HL-60 (cell line): ENCODE measurements at regions not wholly inside any gene's neighbourhood (a gene's known extent, or its start where the extent isn't known, plus 50 kb on each side); places are given as distances from the start of the nearest gene placed in this dataset.

Experiments used
- DNase-seq, 2 experiments: peaks; one replicate each; pipeline ENCODE4 v3.0.0-alpha.2; 2010 to 2020; ENCODE audit warnings: low read depth in 1 of 2, low spot score in 1 of 2
- H3K27ac ChIP-seq: fragments of 250-450 bp; sonication (Bioruptor Pico); replicated peaks from 2 replicates; pipeline ENCODE4 v1.5.1; 2020; ENCODE audit warnings: mild to moderate bottlenecking, moderate library complexity
- H3K27me3 ChIP-seq: fragments of 250-450 bp; sonication (Bioruptor Pico); 2 replicates; pipeline ENCODE4 v1.5.1; 2021; ENCODE audit warnings: mild to moderate bottlenecking, moderate library complexity; ENCODE audit not compliant: insufficient read depth, poor library complexity, severe bottlenecking
- H3K4me3 ChIP-seq: replicated peaks from 2 replicates; pipeline ENCODE4 v1.5.1; 2011; ENCODE audit warnings: mild to moderate bottlenecking, control low read depth, low read length; ENCODE audit not compliant: insufficient read depth
- CTCF ChIP-seq: IDR thresholded peaks from one replicate; pipeline ENCODE4 v1.5.1; 2011; ENCODE audit warnings: low read length, control low read depth, inconsistent platforms; ENCODE audit not compliant: insufficient read depth
- GABPA ChIP-seq: IDR thresholded peaks from 2 replicates; pipeline ENCODE4 v1.6.1; 2012; ENCODE audit warnings: low read depth
- POLR2AphosphoS5 ChIP-seq: IDR thresholded peaks from 2 replicates; pipeline ENCODE4 v1.6.1; 2012; ENCODE audit warnings: low read depth
- REST ChIP-seq: IDR thresholded peaks from 2 replicates; pipeline ENCODE4 v1.6.1; 2012; ENCODE audit warnings: low read depth; ENCODE audit not compliant: insufficient replicate concordance
- SPI1 ChIP-seq: IDR thresholded peaks from 2 replicates; pipeline ENCODE4 v1.6.1; 2012; ENCODE audit warnings: low read depth, mild to moderate bottlenecking, borderline replicate concordance

GRCh38 chr13:112124141-112124540, 57.2 kb downstream of the SOX1 start:
- H3K27ac ChIP-seq = no peak overlapping the region
- DNase-seq = no peak
- H3K4me3 ChIP-seq = no peak overlapping the region
- peaks cover 2% of the 10 kb centered on the region for H3K27me3 ChIP-seq
- no peak for TF ChIP-seq GABPA
- TF ChIP-seq POLR2AphosphoS5 = no peak
- TF ChIP-seq SPI1 = no peak
- no peak for TF ChIP-seq REST
- TF ChIP-seq CTCF = no peak

- DNase-seq = no peak
- no peak overlapping the region for H3K4me3 ChIP-seq
- peaks cover 7% of the 10 kb centered on the region for H3K27me3 ChIP-seq
- H3K27ac ChIP-seq = no peak overlapping the region
- TF ChIP-seq SPI1 (no peak), REST (no peak), CTCF (no peak), POLR2AphosphoS5 (no peak), GABPA (no peak)
Observed at GRCh38 chr13:112127564-112128330, 60.8 kb downstream of the SOX1 start.

GRCh38 chr13:112128331-112128610, 61.3 kb downstream of the SOX1 start:
- TF ChIP-seq CTCF (no peak), GABPA (no peak), REST (no peak), POLR2AphosphoS5 (no peak), SPI1 (no peak)
- H3K27ac ChIP-seq = no peak overlapping the region
- H3K4me3 ChIP-seq = no peak overlapping the region
- peaks cover 7% of the 10 kb centered on the region for H3K27me3 ChIP-seq
- no peak for DNase-seq
